Muscle of leg (tissue), 3 donors: ENCODE measurements at regions not wholly inside any gene's neighbourhood (a gene's known extent, or its start where the extent isn't known, plus 50 kb on each side); places are given as distances from the start of the nearest gene placed in this dataset.
A peak's percentile ranks its signal among the peaks of the same experiment; 100 is the strongest.

Experiments
- DNase-seq: peaks from one replicate; pipeline ENCODE4 v3.0.0; 2013
- H3K27ac ChIP-seq: one replicate; pipeline ENCODE4 v1.5.1; 2013; ENCODE audit warnings: mild to moderate bottlenecking, low read length, control low read depth
- H3K27me3 ChIP-seq: one replicate; pipeline ENCODE4 v1.6.1; 2013; ENCODE audit warnings: low read length; ENCODE audit not compliant: control insufficient read depth, insufficient read depth
- H3K36me3 ChIP-seq: one replicate; pipeline ENCODE4 v1.6.1; 2013; ENCODE audit warnings: low read length; ENCODE audit not compliant: control insufficient read depth, insufficient read depth
- H3K4me1 ChIP-seq: one replicate; pipeline ENCODE4 v1.6.1; 2013; ENCODE audit warnings: low read length; ENCODE audit not compliant: control insufficient read depth, insufficient read depth
- H3K4me3 ChIP-seq: one replicate; pipeline ENCODE4 v1.5.1; 2013; ENCODE audit warnings: low read length, control low read depth
- H3K9me3 ChIP-seq: replicated peaks from 2 replicates; pipeline ENCODE4 v1.6.1; 2013; ENCODE audit warnings: low read depth, low read length; ENCODE audit not compliant: control insufficient read depth
- WGBS: methylation state at CpG from one replicate; pipeline ENCODE4 v1.1.5; 2013; ENCODE audit warnings: missing lambda C conversion rate; ENCODE audit not compliant: insufficient coverage; 5-methylcytosine and 5-hydroxymethylcytosine counted together

- Histone ChIP-seq H3K36me3 (no peaks in the 10 kb centered on the region), H3K4me1 (no peaks in the 10 kb centered on the region), H3K27ac (no peak overlapping the region), H3K9me3 (no peaks in the 10 kb centered on the region), H3K27me3 (no peaks in the 10 kb centered on the region), H3K4me3 (no peak overlapping the region)
- 90% methylated on average over 2 of the region's 3 CpGs for WGBS
- DNase-seq, result no peak
These were observed 168.5 kb upstream of the BMP4 start for GRCh38 chr14:54125109-54125508.

GRCh38 chr14:54126947-54127346, 170.3 kb upstream of the BMP4 start:
- 100% methylated on average over 3 of the region's 3 CpGs for WGBS
- DNase-seq, result no peak
- no peak overlapping the region for H3K27ac ChIP-seq
- H3K9me3 ChIP-seq, result no peaks in the 10 kb centered on the region
- no peak overlapping the region for H3K4me3 ChIP-seq
- no peaks in the 10 kb centered on the region for H3K4me1 ChIP-seq
- no peaks in the 10 kb centered on the region for H3K27me3 ChIP-seq
- no peaks in the 10 kb centered on the region for H3K36me3 ChIP-seq

- Histone ChIP-seq H3K27ac (no peak overlapping the region), H3K4me3 (no peak overlapping the region), H3K36me3 (no peaks in the 10 kb centered on the region), H3K27me3 (no peaks in the 10 kb centered on the region), H3K9me3 (no peaks in the 10 kb centered on the region), H3K4me1 (no peaks in the 10 kb centered on the region)
- DNase-seq, result no peak
- 17% methylated on average over 1 of the region's 2 CpGs for WGBS
These were observed 170.9 kb upstream of the BMP4 start for GRCh38 chr14:54127526-54127925.

- Histone ChIP-seq H3K9me3 (no peaks in the 10 kb centered on the region), H3K4me3 (no peak overlapping the region), H3K27me3 (no peaks in the 10 kb centered on the region), H3K36me3 (no peaks in the 10 kb centered on the region), H3K4me1 (no peaks in the 10 kb centered on the region), H3K27ac (no peak overlapping the region)
- no peak for DNase-seq
- no CpG with 5 or more reads among the region's 5 CpGs for WGBS
These were observed 173.4 kb upstream of the BMP4 start for GRCh38 chr14:54129850-54130640.

GRCh38 chr14:54132496-54132895, 175.9 kb upstream of the BMP4 start:
- no peak overlapping the region for H3K27ac ChIP-seq

GRCh38 chr14:54133896-54134295, 177.3 kb upstream of the BMP4 start:
- 57% methylated on average over 1 of the region's 3 CpGs for WGBS
- H3K4me1 ChIP-seq, result no peaks in the 10 kb centered on the region
- DNase-seq, result no peak
- no peak overlapping the region for H3K27ac ChIP-seq
- no peaks in the 10 kb centered on the region for H3K36me3 ChIP-seq
- no peaks in the 10 kb centered on the region for H3K9me3 ChIP-seq
- no peak overlapping the region for H3K4me3 ChIP-seq
- no peaks in the 10 kb centered on the region for H3K27me3 ChIP-seq

More at GRCh38 chr14:54132496-54132895, 175.9 kb upstream of the BMP4 start:
- no peak for DNase-seq
- no peaks in the 10 kb centered on the region for H3K9me3 ChIP-seq
- H3K4me3 ChIP-seq, result no peak overlapping the region
- 86% methylated on average over 1 of the region's 3 CpGs for WGBS
- H3K36me3 ChIP-seq, result no peaks in the 10 kb centered on the region
- H3K27me3 ChIP-seq, result no peaks in the 10 kb centered on the region
- no peaks in the 10 kb centered on the region for H3K4me1 ChIP-seq

- no CpG with 5 or more reads among the region's 3 CpGs for WGBS
- no peaks in the 10 kb centered on the region for H3K36me3 ChIP-seq
- no peaks in the 10 kb centered on the region for H3K27me3 ChIP-seq
- H3K27ac ChIP-seq, result no peak overlapping the region
- no peak overlapping the region for H3K4me3 ChIP-seq
- H3K9me3 ChIP-seq, result no peaks in the 10 kb centered on the region
- DNase-seq, result no peak
- H3K4me1 ChIP-seq, result no peaks in the 10 kb centered on the region
These were observed 179.2 kb upstream of the BMP4 start for GRCh38 chr14:54135804-54136280.

GRCh38 chr14:54136894-54137613, 180.4 kb upstream of the BMP4 start:
- WGBS, result 50% methylated on average over 3 of the region's 6 CpGs
- no peaks in the 10 kb centered on the region for H3K4me1 ChIP-seq

GRCh38 chr14:54137614-54137961, 181.0 kb upstream of the BMP4 start:
- no peaks in the 10 kb centered on the region for H3K4me1 ChIP-seq
- no peak overlapping the region for H3K27ac ChIP-seq
- WGBS, result no CpG with 5 or more reads among the region's 1 CpG
- no peaks in the 10 kb centered on the region for H3K36me3 ChIP-seq
- no peak overlapping the region for H3K4me3 ChIP-seq
- H3K27me3 ChIP-seq, result no peaks in the 10 kb centered on the region
- no peaks in the 10 kb centered on the region for H3K9me3 ChIP-seq
- DNase-seq, result peak; percentile 65

More at GRCh38 chr14:54136894-54137613, 180.4 kb upstream of the BMP4 start:
- no peak for DNase-seq
- H3K36me3 ChIP-seq, result no peaks in the 10 kb centered on the region
- H3K27ac ChIP-seq, result no peak overlapping the region
- H3K9me3 ChIP-seq, result no peaks in the 10 kb centered on the region
- no peak overlapping the region for H3K4me3 ChIP-seq
- no peaks in the 10 kb centered on the region for H3K27me3 ChIP-seq

- no CpG with 5 or more reads among the region's 1 CpG for WGBS
- Histone ChIP-seq H3K27me3 (no peaks in the 10 kb centered on the region), H3K4me1 (no peaks in the 10 kb centered on the region), H3K4me3 (no peak overlapping the region), H3K9me3 (no peaks in the 10 kb centered on the region), H3K36me3 (no peaks in the 10 kb centered on the region), H3K27ac (no peak overlapping the region)
- no peak for DNase-seq
These were observed 181.4 kb upstream of the BMP4 start for GRCh38 chr14:54138024-54138353.
